ENCODE measurements at regions not wholly inside any gene's neighbourhood (a gene's known extent, or its start where the extent isn't known, plus 50 kb on each side); places are given as distances from the start of the nearest gene placed in this dataset.

DNA sequence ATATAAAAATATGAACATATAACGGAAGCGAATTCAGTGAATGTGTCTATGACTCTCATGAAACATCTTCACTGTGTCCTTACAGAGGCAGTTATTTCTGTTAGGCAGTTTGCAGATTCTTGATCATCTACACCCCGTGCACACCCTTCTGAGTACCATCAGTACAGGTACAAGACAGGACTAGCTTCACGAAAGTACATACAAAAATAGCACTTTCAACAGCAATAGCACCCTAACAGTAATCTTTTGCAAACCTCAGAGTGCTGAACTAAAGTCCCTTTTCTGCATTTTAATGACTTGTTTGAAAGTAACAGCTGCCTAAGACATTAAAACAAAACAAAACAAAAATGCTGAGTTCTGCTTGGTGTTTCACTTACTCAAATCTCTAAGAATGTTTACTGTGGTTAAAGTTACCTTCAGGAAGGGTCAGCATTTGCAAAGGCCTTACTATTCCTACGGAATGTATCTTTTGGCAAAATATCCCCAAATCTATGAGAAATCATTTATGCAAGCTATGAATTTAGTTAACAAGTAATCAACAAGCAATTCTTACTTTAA lies 104.1 kb downstream of the CNTN3 start:
- WGBS (ENCODE audit: low lambda C conversion rate), result 52% methylated on average over 5 of the region's 5 CpGs
- no peaks in the 10 kb centered on the region for H3K4me1 ChIP-seq (ENCODE audit: control insufficient read depth in 1 of 2, insufficient read depth in 2 of 2, low read depth in 1 of 2, low read length in 1 of 2)
- H4K20me1 ChIP-seq (ENCODE audit: insufficient read depth), result no peaks in the 10 kb centered on the region
- no peaks in the 10 kb centered on the region for H3F3A ChIP-seq (replicated peaks; ENCODE audit: insufficient read depth)
- no peak for TF ChIP-seq SMC3 (IDR thresholded peaks at IDR 0.05; ENCODE audit: low read depth, low read length)
- no peak for TF ChIP-seq JUND (IDR thresholded peaks at IDR 0.05)
- no peak for TF ChIP-seq ZBTB33 (IDR thresholded peaks at IDR 0.05; ENCODE audit: borderline replicate concordance, low read depth)
- TF ChIP-seq IRF3 (IDR thresholded peaks at IDR 0.05; ENCODE audit: low read depth, low read length), result no peak
- TF ChIP-seq MEF2A (IDR thresholded peaks at IDR 0.05; ENCODE audit: borderline replicate concordance, low read depth), result no peak
- H3K79me2 ChIP-seq (ENCODE audit: insufficient read depth), result no peaks in the 10 kb centered on the region; the same call in 1 of the 2 replicates
- CTCF ChIA-PET, result interaction anchor here (1.6 kb wide), 1 partner anchor 8 kb away, joined by 4 read pairs; no protein-coding TSS in a partner anchor
- H3K9me2 ChIP-seq, result no peaks in the 10 kb centered on the region
- no peak overlapping the region for H3K9ac ChIP-seq
- no peaks in the 10 kb centered on the region for H3K27me3 ChIP-seq (ENCODE audit: insufficient read depth)
- no peak overlapping the region for H3K27ac ChIP-seq (ENCODE audit: low read depth in 2 of 2, low read length in 1 of 2)
- no peak for DNase-seq
- no peak overlapping the region for H3K4me3 ChIP-seq (ENCODE audit: low read depth in 2 of 2, low read length in 1 of 2)
- H3K4me2 ChIP-seq, result no peak overlapping the region
- no peaks in the 10 kb centered on the region for H3K9me3 ChIP-seq
- no peaks in the 10 kb centered on the region for H3K36me3 ChIP-seq (replicated peaks in 1 of 2; ENCODE audit: control insufficient read depth in 1 of 2, insufficient read depth in 2 of 2, low read length in 1 of 2)
- no peak overlapping the region for H2AFZ ChIP-seq (ENCODE audit: low read depth)
- POLR2A ChIA-PET, result no interaction called here

GRCh38 chr3:74507691-74508090 lies 106.8 kb downstream of the CNTN3 start:
- H3K4me1 ChIP-seq (ENCODE audit: control insufficient read depth in 1 of 2, insufficient read depth in 2 of 2, low read depth in 1 of 2, low read length in 1 of 2), result no peaks in the 10 kb centered on the region
- no peak overlapping the region for H3K27ac ChIP-seq (ENCODE audit: low read depth in 2 of 2, low read length in 1 of 2)
- no peaks in the 10 kb centered on the region for H3F3A ChIP-seq (replicated peaks; ENCODE audit: insufficient read depth)
- CTCF ChIA-PET, result no interaction called here
- no peak overlapping the region for H3K9ac ChIP-seq
- POLR2A ChIA-PET, result no interaction called here
- DNase-seq, result no peak
- no peak overlapping the region for H3K4me2 ChIP-seq
- H3K27me3 ChIP-seq (ENCODE audit: insufficient read depth), result no peaks in the 10 kb centered on the region
- no peaks in the 10 kb centered on the region for H4K20me1 ChIP-seq (ENCODE audit: insufficient read depth)
- 82% methylated on average over 6 of the region's 6 CpGs for WGBS (ENCODE audit: low lambda C conversion rate)
- no peaks in the 10 kb centered on the region for H3K36me3 ChIP-seq (replicated peaks in 1 of 2; ENCODE audit: control insufficient read depth in 1 of 2, insufficient read depth in 2 of 2, low read length in 1 of 2)
- H3K79me2 ChIP-seq (ENCODE audit: insufficient read depth), result no peaks in the 10 kb centered on the region; the same call in 1 of the 2 replicates
- no peaks in the 10 kb centered on the region for H3K9me2 ChIP-seq
- H3K4me3 ChIP-seq (ENCODE audit: low read depth in 2 of 2, low read length in 1 of 2), result no peak overlapping the region
- H2AFZ ChIP-seq (ENCODE audit: low read depth), result no peak overlapping the region
- H3K9me3 ChIP-seq, result no peaks in the 10 kb centered on the region
- TF ChIP-seq ZBTB33 (IDR thresholded peaks at IDR 0.05; ENCODE audit: borderline replicate concordance, low read depth), result no peak
- TF ChIP-seq EP300 (IDR thresholded peaks at IDR 0.05; ENCODE audit: borderline replicate concordance in 1 of 2, low read depth in 1 of 2, low read length in 1 of 2), result no peak
- no peak for TF ChIP-seq SMC3 (IDR thresholded peaks at IDR 0.05; ENCODE audit: low read depth, low read length)
- TF ChIP-seq, protein P1, sequence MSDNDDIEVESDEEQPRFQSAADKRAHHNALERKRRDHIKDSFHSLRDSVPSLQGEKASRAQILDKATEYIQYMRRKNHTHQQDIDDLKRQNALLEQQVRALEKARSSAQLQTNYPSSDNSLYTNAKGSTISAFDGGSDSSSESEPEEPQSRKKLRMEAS (IDR thresholded peaks at IDR 0.05; ENCODE audit: low read depth), result no peak
- no peak for TF ChIP-seq CHD2 (IDR thresholded peaks at IDR 0.05; ENCODE audit: low read length, partially characterized antibody)
- no peak for TF ChIP-seq PBX3 (IDR thresholded peaks at IDR 0.05)
- TF ChIP-seq CTCF (IDR thresholded peaks at IDR 0.05), result no peak
- TF ChIP-seq POLR2AphosphoS5 (IDR thresholded peaks at IDR 0.05; ENCODE audit: low read depth, low read length), result no peak
- TF ChIP-seq SIN3A (IDR thresholded peaks at IDR 0.05; ENCODE audit: borderline replicate concordance, low read depth, low read length), result no peak
- no peak for TF ChIP-seq FOSL2 (IDR thresholded peaks at IDR 0.05; ENCODE audit: borderline replicate concordance, low read depth)
- TF ChIP-seq GATA2 (CRISPR knock-in tag; IDR thresholded peaks at IDR 0.05), result no peak
- TF ChIP-seq JUND (IDR thresholded peaks at IDR 0.05), result no peak
- TF ChIP-seq TAF1 (IDR thresholded peaks at IDR 0.05; ENCODE audit: borderline replicate concordance, low read depth, low read length), result no peak
- TF ChIP-seq EZH2phosphoT487 (IDR thresholded peaks at IDR 0.05; ENCODE audit: borderline replicate concordance, low read depth), result no peak
